ENCODE measurements at regions not wholly inside any gene's neighbourhood (a gene's known extent, or its start where the extent isn't known, plus 50 kb on each side); places are given as distances from the start of the nearest gene placed in this dataset.

GRCh38 chr12:102603021-102603420 lies 122.7 kb upstream of the IGF1 start:
- no peaks in the 10 kb centered on the region for H3K27me3 ChIP-seq
- no peak overlapping the region for H3K4me3 ChIP-seq
- DNase-seq (no peak), ATAC-seq (no peak)
- intact Hi-C loops (cut with DNase I) = no loop called here
- H3K27ac ChIP-seq = no peak overlapping the region
- no peak for TF ChIP-seq CTCF (IDR thresholded peaks at IDR 0.05)
- peaks cover 0 to 12% of the 10 kb centered on the region in 2 donors for H3K9me3 ChIP-seq
- H3K4me1 ChIP-seq = no peaks in the 10 kb centered on the region
- no peaks in the 10 kb centered on the region for H3K36me3 ChIP-seq

GRCh38 chr12:102602521-102602920 lies 122.2 kb upstream of the IGF1 start:
- H3K9me3 ChIP-seq = peaks cover 0 to 12% of the 10 kb centered on the region in 2 donors
- DNase-seq (peak in 2 of 4 donors; percentile 20 to 35), ATAC-seq (no peak)
- H3K4me3 ChIP-seq = no peak overlapping the region
- intact Hi-C loops (cut with DNase I) = no loop called here
- H3K4me1 ChIP-seq = no peaks in the 10 kb centered on the region
- no peaks in the 10 kb centered on the region for H3K27me3 ChIP-seq
- H3K36me3 ChIP-seq = no peaks in the 10 kb centered on the region
- TF ChIP-seq CTCF (IDR thresholded peaks at IDR 0.05) = no peak
- H3K27ac ChIP-seq = no peak overlapping the region

GRCh38 chr12:102601621-102602020 lies 121.3 kb upstream of the IGF1 start:
- H3K36me3 ChIP-seq = no peaks in the 10 kb centered on the region
- ATAC-seq (no peak), DNase-seq (no peak)
- TF ChIP-seq CTCF (IDR thresholded peaks at IDR 0.05) = no peak
- no peak overlapping the region for H3K4me3 ChIP-seq
- intact Hi-C loops (cut with DNase I) = no loop called here
- H3K27me3 ChIP-seq = no peaks in the 10 kb centered on the region
- H3K4me1 ChIP-seq = no peaks in the 10 kb centered on the region
- H3K27ac ChIP-seq = no peak overlapping the region
- peaks cover 0 to 6% of the 10 kb centered on the region in 2 donors for H3K9me3 ChIP-seq

GRCh38 chr12:102596687-102597086 lies 116.3 kb upstream of the IGF1 start:
- no peak for TF ChIP-seq CTCF (IDR thresholded peaks at IDR 0.05)
- Histone ChIP-seq H3K9me3 (no peaks in the 10 kb centered on the region), H3K27ac (no peak overlapping the region), H3K36me3 (no peaks in the 10 kb centered on the region), H3K4me3 (no peak overlapping the region), H3K27me3 (no peaks in the 10 kb centered on the region), H3K4me1 (no peaks in the 10 kb centered on the region)
- no peak for DNase-seq
- intact Hi-C loops (cut with DNase I) = no loop called here
- no peak for ATAC-seq

GRCh38 chr12:102596031-102596430 lies 115.7 kb upstream of the IGF1 start:
- DNase-seq (peak in 1 of 4 donors; percentile 51), ATAC-seq (no peak)
- Histone ChIP-seq H3K4me1 (no peaks in the 10 kb centered on the region), H3K4me3 (no peak overlapping the region), H3K27ac (no peak overlapping the region), H3K27me3 (no peaks in the 10 kb centered on the region), H3K9me3 (no peaks in the 10 kb centered on the region), H3K36me3 (no peaks in the 10 kb centered on the region)
- TF ChIP-seq CTCF (IDR thresholded peaks at IDR 0.05) = no peak
- intact Hi-C loops (cut with DNase I) = no loop called here

Data from left lung (tissue), 4 donors.